ENCODE measurements at regions not wholly inside any gene's neighbourhood (a gene's known extent, or its start where the extent isn't known, plus 50 kb on each side); places are given as distances from the start of the nearest gene placed in this dataset.

- no peaks in the 10 kb centered on the region for H3K36me3 ChIP-seq (ENCODE audit: control insufficient read depth in 4 of 4, insufficient read depth in 4 of 4, low read length in 3 of 4)
- H3K4me1 ChIP-seq (ENCODE audit: control extremely low read depth in 1 of 4, control insufficient read depth in 4 of 4, insufficient read depth in 4 of 4, low read length in 3 of 4) = no peaks in the 10 kb centered on the region
- DNase-seq = no peak
- H3K27ac ChIP-seq (ENCODE audit: insufficient read depth in 1 of 2, low read depth in 1 of 2, low read length in 2 of 2, poor library complexity in 1 of 2, severe bottlenecking in 2 of 2) = no peak overlapping the region
- POLR2A ChIA-PET = no interaction called here
- no peaks in the 10 kb centered on the region for H3K27me3 ChIP-seq (replicated peaks in 2 of 5; ENCODE audit: control insufficient read depth in 4 of 5, insufficient read depth in 5 of 5, low read length in 4 of 5)
- 93% methylated on average over 5 of the region's 5 CpGs for whole genome bisulfite sequencing (ENCODE audit: insufficient coverage)
- CTCF ChIA-PET = no interaction called here
- no peaks in the 10 kb centered on the region for H3K9me3 ChIP-seq (ENCODE audit: control extremely low read depth in 1 of 5, control insufficient read depth in 4 of 5, insufficient read depth in 2 of 5, low read depth in 1 of 5, low read length in 4 of 5)
- no peak overlapping the region for H3K4me3 ChIP-seq (ENCODE audit: control insufficient read depth in 1 of 7, extremely low read depth in 1 of 7, insufficient read depth in 4 of 7, low read depth in 2 of 7, low read length in 6 of 7)
These were observed 151.3 kb upstream of the SP4 start for GRCh38 chr7:21276471-21277035.

- no peak overlapping the region for H3K4me3 ChIP-seq (ENCODE audit: control insufficient read depth in 1 of 7, extremely low read depth in 1 of 7, insufficient read depth in 4 of 7, low read depth in 2 of 7, low read length in 6 of 7)
- no peak overlapping the region for H3K27ac ChIP-seq (ENCODE audit: insufficient read depth in 1 of 2, low read depth in 1 of 2, low read length in 2 of 2, poor library complexity in 1 of 2, severe bottlenecking in 2 of 2)
- CTCF ChIA-PET = no interaction called here
- H3K4me1 ChIP-seq (ENCODE audit: control extremely low read depth in 1 of 4, control insufficient read depth in 4 of 4, insufficient read depth in 4 of 4, low read length in 3 of 4) = no peaks in the 10 kb centered on the region
- H3K27me3 ChIP-seq (replicated peaks in 2 of 5; ENCODE audit: control insufficient read depth in 4 of 5, insufficient read depth in 5 of 5, low read length in 4 of 5) = no peaks in the 10 kb centered on the region
- WGBS (ENCODE audit: insufficient coverage) = no CpG with 5 or more reads among the region's 3 CpGs
- H3K9me3 ChIP-seq (ENCODE audit: control extremely low read depth in 1 of 5, control insufficient read depth in 4 of 5, insufficient read depth in 2 of 5, low read depth in 1 of 5, low read length in 4 of 5) = no peaks in the 10 kb centered on the region
- POLR2A ChIA-PET = no interaction called here
- H3K36me3 ChIP-seq (ENCODE audit: control insufficient read depth in 4 of 4, insufficient read depth in 4 of 4, low read length in 3 of 4) = no peaks in the 10 kb centered on the region
- no peak for DNase-seq
These were observed 148.9 kb upstream of the SP4 start for GRCh38 chr7:21278944-21279343.

- H3K4me3 ChIP-seq (ENCODE audit: control insufficient read depth in 1 of 7, extremely low read depth in 1 of 7, insufficient read depth in 4 of 7, low read depth in 2 of 7, low read length in 6 of 7) = no peak overlapping the region
- H3K36me3 ChIP-seq (ENCODE audit: control insufficient read depth in 4 of 4, insufficient read depth in 4 of 4, low read length in 3 of 4) = no peaks in the 10 kb centered on the region
- POLR2A ChIA-PET = no interaction called here
- no peak overlapping the region for H3K27ac ChIP-seq (ENCODE audit: insufficient read depth in 1 of 2, low read depth in 1 of 2, low read length in 2 of 2, poor library complexity in 1 of 2, severe bottlenecking in 2 of 2)
- no peaks in the 10 kb centered on the region for H3K9me3 ChIP-seq (ENCODE audit: control extremely low read depth in 1 of 5, control insufficient read depth in 4 of 5, insufficient read depth in 2 of 5, low read depth in 1 of 5, low read length in 4 of 5)
- H3K27me3 ChIP-seq (replicated peaks in 2 of 5; ENCODE audit: control insufficient read depth in 4 of 5, insufficient read depth in 5 of 5, low read length in 4 of 5) = no peaks in the 10 kb centered on the region
- no peak for DNase-seq
- CTCF ChIA-PET = no interaction called here
- no peaks in the 10 kb centered on the region for H3K4me1 ChIP-seq (ENCODE audit: control extremely low read depth in 1 of 4, control insufficient read depth in 4 of 4, insufficient read depth in 4 of 4, low read length in 3 of 4)
These were observed 146.7 kb upstream of the SP4 start for GRCh38 chr7:21281193-21281592.

GRCh38 chr7:21293771-21294170 lies 134.1 kb upstream of the SP4 start:
- ChIA-PET CTCF (no interaction called here), POLR2A (no interaction called here)
- Histone ChIP-seq H3K9me3 (ENCODE audit: control extremely low read depth in 1 of 5, control insufficient read depth in 4 of 5, insufficient read depth in 2 of 5, low read depth in 1 of 5, low read length in 4 of 5) (no peaks in the 10 kb centered on the region), H3K36me3 (ENCODE audit: control insufficient read depth in 4 of 4, insufficient read depth in 4 of 4, low read length in 3 of 4) (no peaks in the 10 kb centered on the region), H3K27ac (ENCODE audit: insufficient read depth in 1 of 2, low read depth in 1 of 2, low read length in 2 of 2, poor library complexity in 1 of 2, severe bottlenecking in 2 of 2) (no peak overlapping the region), H3K4me1 (ENCODE audit: control extremely low read depth in 1 of 4, control insufficient read depth in 4 of 4, insufficient read depth in 4 of 4, low read length in 3 of 4) (no peaks in the 10 kb centered on the region), H3K4me3 (ENCODE audit: control insufficient read depth in 1 of 7, extremely low read depth in 1 of 7, insufficient read depth in 4 of 7, low read depth in 2 of 7, low read length in 6 of 7) (no peak overlapping the region), H3K27me3 (replicated peaks in 2 of 5; ENCODE audit: control insufficient read depth in 4 of 5, insufficient read depth in 5 of 5, low read length in 4 of 5) (no peaks in the 10 kb centered on the region)
- no peak for DNase-seq
- 100% methylated on average over 2 of the region's 3 CpGs for WGBS (ENCODE audit: insufficient coverage)

- POLR2A ChIA-PET = no interaction called here
- no peaks in the 10 kb centered on the region for H3K27me3 ChIP-seq (replicated peaks in 2 of 5; ENCODE audit: control insufficient read depth in 4 of 5, insufficient read depth in 5 of 5, low read length in 4 of 5)
- WGBS (ENCODE audit: insufficient coverage) = no CpG with 5 or more reads among the region's 5 CpGs
- H3K4me1 ChIP-seq (ENCODE audit: control extremely low read depth in 1 of 4, control insufficient read depth in 4 of 4, insufficient read depth in 4 of 4, low read length in 3 of 4) = no peaks in the 10 kb centered on the region
- CTCF ChIA-PET = no interaction called here
- no peaks in the 10 kb centered on the region for H3K36me3 ChIP-seq (ENCODE audit: control insufficient read depth in 4 of 4, insufficient read depth in 4 of 4, low read length in 3 of 4)
- H3K27ac ChIP-seq (ENCODE audit: insufficient read depth in 1 of 2, low read depth in 1 of 2, low read length in 2 of 2, poor library complexity in 1 of 2, severe bottlenecking in 2 of 2) = no peak overlapping the region
- no peak for DNase-seq
- no peak overlapping the region for H3K4me3 ChIP-seq (ENCODE audit: control insufficient read depth in 1 of 7, extremely low read depth in 1 of 7, insufficient read depth in 4 of 7, low read depth in 2 of 7, low read length in 6 of 7)
- H3K9me3 ChIP-seq (ENCODE audit: control extremely low read depth in 1 of 5, control insufficient read depth in 4 of 5, insufficient read depth in 2 of 5, low read depth in 1 of 5, low read length in 4 of 5) = no peaks in the 10 kb centered on the region
These were observed 128.1 kb upstream of the SP4 start for GRCh38 chr7:21299766-21300165.

- WGBS (ENCODE audit: insufficient coverage) = 100% methylated on average over 1 of the region's 2 CpGs
- Histone ChIP-seq H3K36me3 (ENCODE audit: control insufficient read depth in 4 of 4, insufficient read depth in 4 of 4, low read length in 3 of 4) (no peaks in the 10 kb centered on the region), H3K27ac (ENCODE audit: insufficient read depth in 1 of 2, low read depth in 1 of 2, low read length in 2 of 2, poor library complexity in 1 of 2, severe bottlenecking in 2 of 2) (no peak overlapping the region), H3K27me3 (replicated peaks in 2 of 5; ENCODE audit: control insufficient read depth in 4 of 5, insufficient read depth in 5 of 5, low read length in 4 of 5) (no peaks in the 10 kb centered on the region), H3K4me1 (ENCODE audit: control extremely low read depth in 1 of 4, control insufficient read depth in 4 of 4, insufficient read depth in 4 of 4, low read length in 3 of 4) (no peaks in the 10 kb centered on the region), H3K4me3 (ENCODE audit: control insufficient read depth in 1 of 7, extremely low read depth in 1 of 7, insufficient read depth in 4 of 7, low read depth in 2 of 7, low read length in 6 of 7) (no peak overlapping the region), H3K9me3 (ENCODE audit: control extremely low read depth in 1 of 5, control insufficient read depth in 4 of 5, insufficient read depth in 2 of 5, low read depth in 1 of 5, low read length in 4 of 5) (no peaks in the 10 kb centered on the region)
- ChIA-PET POLR2A (no interaction called here), CTCF (interaction anchor here (0.5 to 1.5 kb wide), 2 partner anchors 9 to 209 kb away, joined by 3 read pairs; no protein-coding TSS in a partner anchor)
- peak; percentile 7 to 32 (median 26) for DNase-seq
These were observed 127.2 kb upstream of the SP4 start for GRCh38 chr7:21300692-21301091.

GRCh38 chr7:21304808-21305375 lies 123.0 kb upstream of the SP4 start:
- Histone ChIP-seq H3K27me3 (replicated peaks in 2 of 5; ENCODE audit: control insufficient read depth in 4 of 5, insufficient read depth in 5 of 5, low read length in 4 of 5) (no peaks in the 10 kb centered on the region), H3K4me1 (ENCODE audit: control extremely low read depth in 1 of 4, control insufficient read depth in 4 of 4, insufficient read depth in 4 of 4, low read length in 3 of 4) (no peaks in the 10 kb centered on the region), H3K9me3 (ENCODE audit: control extremely low read depth in 1 of 5, control insufficient read depth in 4 of 5, insufficient read depth in 2 of 5, low read depth in 1 of 5, low read length in 4 of 5) (peaks cover 0 to 18% (median 7%) of the 10 kb centered on the region in 5 experiments), H3K4me3 (ENCODE audit: control insufficient read depth in 1 of 7, extremely low read depth in 1 of 7, insufficient read depth in 4 of 7, low read depth in 2 of 7, low read length in 6 of 7) (no peak overlapping the region), H3K36me3 (ENCODE audit: control insufficient read depth in 4 of 4, insufficient read depth in 4 of 4, low read length in 3 of 4) (no peaks in the 10 kb centered on the region), H3K27ac (ENCODE audit: insufficient read depth in 1 of 2, low read depth in 1 of 2, low read length in 2 of 2, poor library complexity in 1 of 2, severe bottlenecking in 2 of 2) (no peak overlapping the region)
- ChIA-PET POLR2A (no interaction called here), CTCF (no interaction called here)
- 90% methylated on average over 4 of the region's 4 CpGs for WGBS (ENCODE audit: insufficient coverage)
- DNase-seq = no peak
